OCI-LY3 (cell line): ENCODE measurements at regions not wholly inside any gene's neighbourhood (a gene's known extent, or its start where the extent isn't known, plus 50 kb on each side); places are given as distances from the start of the nearest gene placed in this dataset.

Experiments used
- H2AFZ ChIP-seq: fragments of 200-600, 300-600 bp; shearing (Covaris generic); 2 replicates; pipeline ENCODE4 v1.6.0; 2014; ENCODE audit warnings: antibody characterized with exemption, low read depth, low read length
- H3K27ac ChIP-seq: fragments of 200-600, 300-600 bp; sonication (generic); 2 replicates; pipeline ENCODE4 v1.5.1; 2014; ENCODE audit warnings: mild to moderate bottlenecking, low read length, moderate library complexity, mixed read lengths
- H3K27me3 ChIP-seq: fragments of 200-600, 300-600 bp; sonication (generic); 2 replicates; pipeline ENCODE4 v1.6.1; 2014; ENCODE audit warnings: low read depth, low read length, mixed read lengths
- H3K36me3 ChIP-seq: fragments of 200-600, 300-600 bp; sonication (generic); replicated peaks from 2 replicates; pipeline ENCODE3; 2014; ENCODE audit warnings: low read depth, low read length, mixed read lengths
- H3K4me1 ChIP-seq: fragments of 300-600, 200-600 bp; sonication (generic); 2 replicates; pipeline ENCODE4 v1.6.1; 2014; ENCODE audit warnings: low read length, mixed read lengths
- H3K4me2 ChIP-seq: fragments of 200-600, 300-600 bp; sonication (generic); 2 replicates; pipeline ENCODE4 v1.6.1; 2014; ENCODE audit warnings: low read length, mixed read lengths
- H3K4me3 ChIP-seq: fragments of 300-600, 200-600 bp; sonication (generic); 2 replicates; pipeline ENCODE4 v1.5.1; 2014; ENCODE audit warnings: antibody characterized with exemption, mild to moderate bottlenecking, low read length, moderate library complexity
- H3K79me2 ChIP-seq: fragments of 300-600, 200-600 bp; shearing (Covaris generic); 2 replicates; pipeline ENCODE4 v1.6.1; 2014; ENCODE audit warnings: mild to moderate bottlenecking, low read length, mixed read lengths
- H3K9ac ChIP-seq: fragments of 300-600, 200-600 bp; shearing (Covaris generic); 2 replicates; pipeline ENCODE4 v1.6.0; 2014; ENCODE audit warnings: mild to moderate bottlenecking, low read length, moderate library complexity
- H3K9me3 ChIP-seq: fragments of 200-600, 300-600 bp; shearing (Covaris generic); 2 replicates; pipeline ENCODE4 v1.6.1; 2014; ENCODE audit warnings: low read length, mixed read lengths; ENCODE audit not compliant: insufficient read depth
- H4K20me1 ChIP-seq: fragments of 200-600, 300-600 bp; sonication (generic); 2 replicates; pipeline ENCODE4 v1.6.1; 2016; ENCODE audit warnings: low read length, mixed read lengths; ENCODE audit not compliant: insufficient read depth
- CTCF ChIP-seq: fragments of 200-600, 300-600 bp; sonication (generic); IDR thresholded peaks from 2 replicates; pipeline ENCODE4 v1.5.1; 2014; ENCODE audit warnings: antibody characterized with exemption, low read length, low read depth
- EZH2phosphoT487 ChIP-seq: fragments of 200-600 bp; shearing (Covaris generic); IDR thresholded peaks from 2 replicates; pipeline ENCODE4 v1.6.1; 2018; ENCODE audit warnings: antibody characterized with exemption, mixed run types, low read depth

GRCh38 chr7:35480806-35481205 lies 214.1 kb downstream of the HERPUD2 start:
- Histone ChIP-seq H2AFZ (no peak overlapping the region), H3K4me1 (no peaks in the 10 kb centered on the region; the same call in 1 of the 2 replicates), H3K9ac (no peak overlapping the region), H3K36me3 (no peaks in the 10 kb centered on the region), H4K20me1 (no peaks in the 10 kb centered on the region), H3K27me3 (peaks cover 22% of the 10 kb centered on the region), H3K4me3 (no peak overlapping the region), H3K27ac (no peak overlapping the region), H3K4me2 (no peak overlapping the region), H3K9me3 (peaks cover 6% of the 10 kb centered on the region), H3K79me2 (no peaks in the 10 kb centered on the region)
- TF ChIP-seq EZH2phosphoT487 (no peak), CTCF (no peak)

DNA sequence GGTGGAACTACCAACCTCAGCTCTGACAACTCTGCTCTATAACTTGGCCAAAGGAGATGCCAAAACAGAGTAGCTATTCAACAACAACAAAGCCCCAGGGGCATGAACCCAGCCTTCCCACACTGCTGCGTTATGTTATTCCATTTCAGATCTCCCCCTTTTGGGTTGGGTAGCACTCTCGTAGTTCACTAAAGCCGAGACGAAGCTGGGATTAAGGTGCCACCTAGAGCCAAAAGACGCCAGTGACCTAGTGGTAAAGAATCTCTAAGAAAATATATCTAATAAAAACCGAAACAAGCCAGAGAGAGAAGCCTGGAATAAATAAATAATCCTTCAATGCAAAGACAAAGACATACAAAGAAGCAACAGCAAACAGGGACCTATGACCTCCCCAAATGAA lies 217.3 kb downstream of the HERPUD2 start:
- Histone ChIP-seq H3K4me1 (no peaks in the 10 kb centered on the region; the same call in 1 of the 2 replicates), H4K20me1 (no peaks in the 10 kb centered on the region), H3K27me3 (peaks cover 4% of the 10 kb centered on the region; the same call in 1 of the 2 replicates), H3K27ac (no peak overlapping the region), H3K36me3 (no peaks in the 10 kb centered on the region), H3K9me3 (peaks cover 6% of the 10 kb centered on the region), H3K9ac (no peak overlapping the region), H3K79me2 (no peaks in the 10 kb centered on the region), H2AFZ (no peak overlapping the region), H3K4me2 (no peak overlapping the region), H3K4me3 (no peak overlapping the region)
- TF ChIP-seq CTCF (no peak), EZH2phosphoT487 (no peak)

DNA sequence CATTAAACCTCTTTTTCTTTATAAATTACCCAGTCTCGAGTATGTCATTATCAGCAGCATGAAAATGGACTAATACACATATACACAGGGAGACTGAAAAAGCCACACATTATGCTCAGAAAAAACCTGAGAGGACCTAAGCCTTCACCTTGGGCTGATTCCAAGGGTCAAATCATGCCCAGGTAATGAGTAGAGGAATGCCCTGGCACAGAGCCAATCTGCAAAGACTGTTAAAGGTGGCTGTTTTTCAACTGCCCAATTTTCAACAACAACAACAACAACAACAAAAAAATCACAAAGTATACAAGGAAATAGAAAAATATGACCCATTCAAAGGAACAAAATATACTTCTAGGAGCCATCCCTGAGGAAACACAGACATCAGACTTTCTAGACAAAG lies 220.2 kb upstream of the TBX20 start:
- Histone ChIP-seq H3K9me3 (peaks cover 6% of the 10 kb centered on the region), H3K4me2 (no peak overlapping the region), H3K9ac (no peak overlapping the region), H4K20me1 (no peaks in the 10 kb centered on the region), H3K27me3 (peaks cover 20% of the 10 kb centered on the region), H3K4me3 (no peak overlapping the region), H3K27ac (no peak overlapping the region), H2AFZ (no peak overlapping the region), H3K36me3 (no peaks in the 10 kb centered on the region), H3K79me2 (no peaks in the 10 kb centered on the region), H3K4me1 (no peaks in the 10 kb centered on the region; the same call in 1 of the 2 replicates)
- TF ChIP-seq CTCF (no peak), EZH2phosphoT487 (no peak)

DNA sequence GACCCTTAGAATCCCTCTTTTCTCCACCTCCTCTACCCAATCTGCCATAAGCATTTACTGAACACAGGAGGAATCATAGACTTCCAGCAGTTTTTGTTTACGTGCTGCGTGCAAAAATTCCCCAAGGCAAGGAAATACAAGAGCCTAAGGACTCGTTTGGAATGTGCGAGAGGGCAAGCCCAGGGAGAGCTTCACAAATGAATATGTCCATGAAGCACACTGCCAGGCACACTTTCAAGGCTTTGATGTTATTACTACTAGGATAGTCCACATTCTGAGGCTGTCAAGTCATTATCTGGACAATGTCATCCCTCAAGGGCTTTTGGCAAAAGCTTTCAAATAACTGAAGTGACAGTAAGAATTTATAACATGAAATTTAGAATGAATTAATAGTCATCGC lies 214.7 kb upstream of the TBX20 start:
- Histone ChIP-seq H3K4me3 (no peak overlapping the region), H3K79me2 (no peaks in the 10 kb centered on the region), H2AFZ (no peak overlapping the region), H3K27me3 (peaks cover 28% of the 10 kb centered on the region), H3K9me3 (no peaks in the 10 kb centered on the region), H3K36me3 (no peaks in the 10 kb centered on the region), H3K4me2 (no peak overlapping the region), H4K20me1 (no peaks in the 10 kb centered on the region), H3K9ac (no peak overlapping the region), H3K4me1 (no peaks in the 10 kb centered on the region), H3K27ac (no peak overlapping the region)
- no peak for TF ChIP-seq CTCF
- no peak for TF ChIP-seq EZH2phosphoT487
